ENCODE measurements at regions not wholly inside any gene's neighbourhood (a gene's known extent, or its start where the extent isn't known, plus 50 kb on each side); places are given as distances from the start of the nearest gene placed in this dataset.

DNA sequence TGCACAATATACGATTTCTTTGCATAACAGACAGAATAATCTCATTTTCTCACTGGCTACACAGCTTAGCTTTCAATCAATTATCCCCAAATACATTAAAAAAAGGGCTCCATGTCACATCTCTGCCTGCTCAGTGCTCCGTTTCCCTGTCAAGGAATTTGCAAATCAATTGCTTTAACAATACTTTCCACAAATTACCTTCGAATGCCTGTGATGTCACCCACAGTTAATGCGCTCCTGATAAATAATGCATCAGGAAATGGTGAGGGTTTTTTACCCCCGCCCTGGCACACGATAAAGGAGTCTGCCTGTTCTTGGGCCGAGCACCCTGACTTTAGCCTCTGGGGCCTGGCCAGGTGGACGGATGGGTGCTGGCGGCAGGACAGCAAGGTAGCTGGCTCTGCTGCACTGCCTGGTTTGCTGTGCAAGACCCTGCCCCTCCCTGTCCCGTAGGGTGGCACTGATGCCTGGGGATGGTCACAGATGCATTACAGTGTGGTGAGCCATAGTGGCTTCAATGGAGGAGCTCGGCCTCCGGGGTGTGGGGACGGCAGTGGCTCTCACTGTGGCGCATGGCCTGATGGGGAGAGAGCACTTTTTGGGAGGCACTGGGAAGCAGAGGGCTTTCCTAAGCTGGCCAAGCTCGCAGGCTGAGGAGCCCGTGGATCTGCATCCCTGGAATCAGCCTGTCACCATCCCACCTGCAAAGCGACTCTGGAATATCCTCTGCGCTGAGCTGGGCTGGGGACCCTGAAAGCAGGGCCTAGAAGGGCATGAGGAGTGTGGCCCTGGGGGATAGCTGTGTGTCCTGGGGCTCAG lies 88.3 kb upstream of the HS6ST1 start:
- Mint-ChIP-seq H3K4me3 (ENCODE audit: unreplicated experiment) (no peak overlapping the region), H3K9me3 (ENCODE audit: unreplicated experiment) (peaks cover 2% of the 10 kb centered on the region), H3K27ac (ENCODE audit: unreplicated experiment) (no peak overlapping the region), H3K36me3 (ENCODE audit: unreplicated experiment) (peaks cover 5% of the 10 kb centered on the region), H3K27me3 (ENCODE audit: unreplicated experiment) (peaks cover 4% of the 10 kb centered on the region), H3K4me1 (ENCODE audit: low read depth, unreplicated experiment) (peaks cover 18% of the 10 kb centered on the region)
- TF ChIP-seq, protein P1, sequence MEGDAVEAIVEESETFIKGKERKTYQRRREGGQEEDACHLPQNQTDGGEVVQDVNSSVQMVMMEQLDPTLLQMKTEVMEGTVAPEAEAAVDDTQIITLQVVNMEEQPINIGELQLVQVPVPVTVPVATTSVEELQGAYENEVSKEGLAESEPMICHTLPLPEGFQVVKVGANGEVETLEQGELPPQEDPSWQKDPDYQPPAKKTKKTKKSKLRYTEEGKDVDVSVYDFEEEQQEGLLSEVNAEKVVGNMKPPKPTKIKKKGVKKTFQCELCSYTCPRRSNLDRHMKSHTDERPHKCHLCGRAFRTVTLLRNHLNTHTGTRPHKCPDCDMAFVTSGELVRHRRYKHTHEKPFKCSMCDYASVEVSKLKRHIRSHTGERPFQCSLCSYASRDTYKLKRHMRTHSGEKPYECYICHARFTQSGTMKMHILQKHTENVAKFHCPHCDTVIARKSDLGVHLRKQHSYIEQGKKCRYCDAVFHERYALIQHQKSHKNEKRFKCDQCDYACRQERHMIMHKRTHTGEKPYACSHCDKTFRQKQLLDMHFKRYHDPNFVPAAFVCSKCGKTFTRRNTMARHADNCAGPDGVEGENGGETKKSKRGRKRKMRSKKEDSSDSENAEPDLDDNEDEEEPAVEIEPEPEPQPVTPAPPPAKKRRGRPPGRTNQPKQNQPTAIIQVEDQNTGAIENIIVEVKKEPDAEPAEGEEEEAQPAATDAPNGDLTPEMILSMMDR (IDR thresholded peaks at IDR 0.05; ENCODE audit: partially characterized antibody, unreplicated experiment): no peak
- DNase-seq: no peak

DNA sequence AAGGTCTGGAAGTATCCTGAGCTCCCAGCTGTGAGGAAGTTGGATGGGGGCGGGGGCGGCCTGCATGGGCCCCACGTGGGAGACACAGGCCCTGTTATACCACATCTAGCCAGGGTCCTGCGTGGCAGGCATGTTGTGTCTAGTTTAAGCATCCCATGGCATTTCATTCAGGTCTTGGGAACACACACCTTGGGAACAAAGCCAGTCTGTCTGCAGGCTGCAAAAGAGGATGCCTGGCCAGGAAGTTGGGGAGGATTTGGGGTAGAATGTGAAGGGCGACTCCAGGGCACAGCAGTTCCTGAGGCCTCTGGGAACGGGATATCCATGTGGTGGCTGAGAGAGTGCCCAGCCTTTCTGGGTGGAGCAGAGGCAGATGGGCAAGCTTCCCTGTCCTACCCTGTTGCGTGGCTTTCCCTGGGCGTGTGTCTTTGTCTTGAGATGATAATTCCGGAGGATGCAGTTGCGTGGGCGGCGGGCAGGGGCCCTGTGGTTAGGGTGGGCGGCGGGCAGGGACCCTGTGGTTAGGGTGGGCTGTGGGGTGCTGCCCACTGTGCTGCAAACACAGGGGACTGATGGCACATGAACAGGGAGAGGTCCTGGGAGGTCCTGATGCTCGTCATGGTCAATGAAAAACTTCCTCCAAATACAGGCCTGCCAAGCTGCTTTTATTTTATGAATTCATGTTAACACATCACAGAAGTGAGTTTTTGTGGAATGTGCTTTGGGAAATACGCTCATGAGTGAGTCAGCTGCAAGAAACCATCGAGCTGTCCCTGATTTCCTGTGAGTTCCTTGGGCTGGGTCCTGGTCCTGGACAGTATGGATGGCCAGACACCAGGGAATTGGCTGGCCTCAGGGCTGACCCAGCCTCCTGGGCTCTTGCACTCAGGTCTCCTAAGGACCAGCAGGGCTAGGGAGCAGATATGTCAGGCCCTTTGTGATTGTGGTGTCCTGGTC lies 90.0 kb upstream of the HS6ST1 start:
- H3K27me3 Mint-ChIP-seq (ENCODE audit: unreplicated experiment): peaks cover 4% of the 10 kb centered on the region
- no peak overlapping the region for H3K27ac Mint-ChIP-seq (ENCODE audit: unreplicated experiment)
- H3K9me3 Mint-ChIP-seq (ENCODE audit: unreplicated experiment): peaks cover 2% of the 10 kb centered on the region
- TF ChIP-seq, protein P1 (IDR thresholded peaks at IDR 0.05; ENCODE audit: partially characterized antibody, unreplicated experiment): no peak
- DNase-seq: no peak
- H3K36me3 Mint-ChIP-seq (ENCODE audit: unreplicated experiment): peaks cover 5% of the 10 kb centered on the region
- no peak overlapping the region for H3K4me3 Mint-ChIP-seq (ENCODE audit: unreplicated experiment)
- H3K4me1 Mint-ChIP-seq (ENCODE audit: low read depth, unreplicated experiment): peaks cover 23% of the 10 kb centered on the region

DNA sequence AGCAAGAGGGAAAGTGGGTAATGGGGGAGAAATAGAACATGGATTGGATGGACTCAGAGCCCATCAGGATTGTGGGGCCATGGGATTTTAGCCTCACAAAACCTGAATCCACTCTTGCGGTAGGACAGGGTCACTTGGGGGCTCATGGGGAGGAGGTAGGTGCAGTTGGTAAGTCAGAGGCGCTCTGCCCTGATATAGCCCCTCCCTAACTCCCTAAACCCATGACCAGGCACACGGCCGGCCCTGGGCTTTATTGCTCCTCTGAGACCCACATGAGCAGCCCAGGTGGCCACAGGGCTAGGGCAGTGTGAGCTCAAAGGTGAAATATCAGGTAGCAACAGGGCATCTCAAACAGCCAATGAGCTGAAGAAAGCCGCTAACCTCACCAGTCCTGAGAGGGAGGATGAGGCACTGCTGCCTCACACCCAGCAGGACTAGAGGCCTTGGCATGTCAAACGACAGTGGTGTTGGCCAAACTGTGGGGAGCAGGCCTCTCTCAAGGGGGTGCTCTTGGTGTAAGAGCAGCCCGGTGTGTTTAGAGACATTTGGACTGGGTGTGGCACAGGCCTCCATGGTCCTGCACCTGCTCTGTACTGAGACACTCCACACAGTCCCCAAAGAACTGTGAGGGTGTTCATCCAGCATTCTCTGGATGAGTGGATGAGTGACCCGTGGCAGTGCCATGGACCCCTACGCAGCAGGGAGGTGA lies 90.8 kb upstream of the HS6ST1 start:
- H3K4me3 Mint-ChIP-seq (ENCODE audit: unreplicated experiment): no peak overlapping the region
- H3K27me3 Mint-ChIP-seq (ENCODE audit: unreplicated experiment): peaks cover 4% of the 10 kb centered on the region
- no peak for DNase-seq
- peaks cover 2% of the 10 kb centered on the region for H3K9me3 Mint-ChIP-seq (ENCODE audit: unreplicated experiment)
- no peak overlapping the region for H3K27ac Mint-ChIP-seq (ENCODE audit: unreplicated experiment)
- peaks cover 5% of the 10 kb centered on the region for H3K36me3 Mint-ChIP-seq (ENCODE audit: unreplicated experiment)
- H3K4me1 Mint-ChIP-seq (ENCODE audit: low read depth, unreplicated experiment): peaks cover 31% of the 10 kb centered on the region
- TF ChIP-seq, protein P1 (IDR thresholded peaks at IDR 0.05; ENCODE audit: partially characterized antibody, unreplicated experiment): no peak

DNA sequence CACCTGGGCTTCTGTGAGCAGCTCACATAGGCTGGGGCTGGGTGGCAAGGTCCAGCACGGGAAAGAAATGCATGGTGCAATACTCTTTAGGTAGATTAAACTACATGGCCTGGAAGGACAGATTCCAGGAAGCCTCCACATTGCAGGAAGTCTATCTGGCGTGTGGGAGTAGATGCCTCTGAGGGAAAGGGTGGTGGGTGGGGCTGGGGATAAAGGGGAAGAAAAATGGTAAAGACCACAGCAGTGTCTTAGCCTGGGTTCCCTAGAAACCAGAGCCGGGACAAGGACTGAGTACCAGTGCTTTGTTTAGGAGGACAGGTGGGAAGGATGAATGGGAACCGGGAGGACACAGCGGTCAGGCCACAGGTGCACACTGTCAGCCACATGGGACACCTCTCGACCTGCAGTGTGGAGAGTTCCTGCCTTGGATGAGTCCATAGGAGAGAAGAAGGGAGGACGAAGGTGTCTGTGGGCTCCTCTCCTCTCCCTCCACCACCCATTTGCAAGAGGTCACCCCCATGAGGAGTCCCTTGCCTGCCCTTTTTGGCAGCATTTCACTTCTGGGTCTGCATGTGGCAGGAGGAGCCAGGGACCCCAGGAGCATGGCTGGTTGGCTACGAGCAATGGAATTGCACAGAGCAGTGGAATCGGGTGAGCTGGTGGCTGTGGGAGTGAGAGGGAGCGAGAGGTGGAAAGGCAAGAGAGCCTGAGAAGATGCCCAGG lies 91.5 kb upstream of the HS6ST1 start:
- peaks cover 5% of the 10 kb centered on the region for H3K36me3 Mint-ChIP-seq (ENCODE audit: unreplicated experiment)
- peaks cover 4% of the 10 kb centered on the region for H3K27me3 Mint-ChIP-seq (ENCODE audit: unreplicated experiment)
- peaks cover 31% of the 10 kb centered on the region for H3K4me1 Mint-ChIP-seq (ENCODE audit: low read depth, unreplicated experiment)
- H3K27ac Mint-ChIP-seq (ENCODE audit: unreplicated experiment): peak overlapping the region; percentile 17
- DNase-seq: no peak
- TF ChIP-seq, protein P1 (IDR thresholded peaks at IDR 0.05; ENCODE audit: partially characterized antibody, unreplicated experiment): no peak
- peaks cover 2% of the 10 kb centered on the region for H3K9me3 Mint-ChIP-seq (ENCODE audit: unreplicated experiment)
- no peak overlapping the region for H3K4me3 Mint-ChIP-seq (ENCODE audit: unreplicated experiment)

Data from glutamatergic neuron (in vitro differentiated cells).